ENCODE measurements at regions not wholly inside any gene's neighbourhood (a gene's known extent, or its start where the extent isn't known, plus 50 kb on each side); places are given as distances from the start of the nearest gene placed in this dataset.
"Not testable (repeated sequence)": the region's sequence is repeated elsewhere in the genome, so short reads cannot be mapped to it uniquely, and the experiment has no call there.

DNA sequence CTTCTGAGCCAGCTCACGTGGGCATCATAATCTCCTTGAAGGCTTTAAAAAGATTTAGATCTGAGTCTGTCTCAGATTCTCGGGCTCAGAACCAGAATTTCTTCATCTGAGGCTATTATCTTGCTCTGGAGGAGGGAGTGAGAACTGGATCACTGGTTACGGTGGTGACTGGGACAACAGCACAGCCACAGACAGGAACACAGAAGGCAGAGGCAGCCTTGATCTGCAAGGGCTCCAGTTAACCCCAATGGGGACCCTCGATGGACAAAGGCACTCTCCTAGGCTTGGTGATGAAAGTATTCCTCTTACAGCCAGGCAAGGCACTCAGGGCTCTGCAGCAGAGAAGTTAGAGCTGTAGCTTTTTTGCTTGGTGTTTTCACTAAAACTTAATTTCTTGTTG is 87.7 kb upstream of the POTEM start:
- TF ChIP-seq, protein P1, sequence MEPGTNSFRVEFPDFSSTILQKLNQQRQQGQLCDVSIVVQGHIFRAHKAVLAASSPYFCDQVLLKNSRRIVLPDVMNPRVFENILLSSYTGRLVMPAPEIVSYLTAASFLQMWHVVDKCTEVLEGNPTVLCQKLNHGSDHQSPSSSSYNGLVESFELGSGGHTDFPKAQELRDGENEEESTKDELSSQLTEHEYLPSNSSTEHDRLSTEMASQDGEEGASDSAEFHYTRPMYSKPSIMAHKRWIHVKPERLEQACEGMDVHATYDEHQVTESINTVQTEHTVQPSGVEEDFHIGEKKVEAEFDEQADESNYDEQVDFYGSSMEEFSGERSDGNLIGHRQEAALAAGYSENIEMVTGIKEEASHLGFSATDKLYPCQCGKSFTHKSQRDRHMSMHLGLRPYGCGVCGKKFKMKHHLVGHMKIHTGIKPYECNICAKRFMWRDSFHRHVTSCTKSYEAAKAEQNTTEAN (CRISPR knock-in tag; IDR thresholded peaks at IDR 0.05), result not testable (repeated sequence)
- not testable (repeated sequence) for TF ChIP-seq MIER1 (IDR thresholded peaks at IDR 0.05; ENCODE audit: low read depth); HDGF (IDR thresholded peaks at IDR 0.05); RAD21 (CRISPR knock-in tag; conservative IDR thresholded peaks at IDR 0.05 in 1 of 2, IDR thresholded peaks at IDR 0.05 in 1 of 2)
